Mammary epithelial cell (primary cell): ENCODE measurements at regions not wholly inside any gene's neighbourhood (a gene's known extent, or its start where the extent isn't known, plus 50 kb on each side); places are given as distances from the start of the nearest gene placed in this dataset.

ENCODE experiments used
- EZH2 ChIP-seq: IDR thresholded peaks from 2 replicates; pipeline ENCODE4 v1.6.1; 2012; ENCODE audit warnings: low read length, inconsistent platforms, borderline replicate concordance
- TF ChIP-seq, protein P1 (sequence below), 2 donors: IDR thresholded peaks in 1 of 2; conservative IDR thresholded peaks in 1 of 2; 2 replicates each; pipeline ENCODE4 v1.5.1; 2011 to 2012; ENCODE audit warnings: inconsistent platforms in 2 of 2, low read length in 2 of 2, mild to moderate bottlenecking in 2 of 2, control low read depth in 1 of 2, low read depth in 1 of 2; ENCODE audit not compliant: insufficient read depth in 1 of 2; ENCODE audit errors: extremely low read depth in 1 of 2

DNA sequence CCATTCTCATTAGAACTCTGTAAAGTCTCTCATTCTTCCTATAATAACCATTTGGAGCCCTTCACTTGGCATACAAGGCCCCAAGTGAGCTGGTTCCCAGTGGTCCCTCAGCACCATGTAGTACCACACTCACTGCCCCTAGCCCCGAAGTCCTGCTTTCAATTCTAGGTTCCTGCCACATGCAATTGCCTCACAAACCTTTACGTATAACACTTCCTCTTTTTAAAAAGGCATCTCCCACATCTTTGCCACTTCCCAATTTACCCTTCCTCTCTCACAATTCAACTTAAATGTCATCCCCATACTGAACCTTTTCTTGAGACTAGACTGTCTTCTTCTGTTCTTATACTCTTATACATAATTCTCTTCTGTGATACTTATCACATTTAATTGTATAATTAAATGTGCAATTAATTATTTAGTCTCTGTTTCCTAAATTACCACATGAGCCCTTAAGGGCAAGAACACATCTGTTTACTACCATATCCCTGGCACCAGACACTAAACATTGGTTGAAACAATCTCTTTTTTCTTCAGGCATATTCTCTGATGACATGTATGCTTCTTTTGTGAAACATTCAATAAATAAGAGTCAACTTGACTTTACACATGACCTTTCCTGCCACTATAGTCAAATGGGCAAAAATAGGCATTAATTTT lies 304.0 kb downstream of the SPRY2 start:
- TF ChIP-seq, protein P1, sequence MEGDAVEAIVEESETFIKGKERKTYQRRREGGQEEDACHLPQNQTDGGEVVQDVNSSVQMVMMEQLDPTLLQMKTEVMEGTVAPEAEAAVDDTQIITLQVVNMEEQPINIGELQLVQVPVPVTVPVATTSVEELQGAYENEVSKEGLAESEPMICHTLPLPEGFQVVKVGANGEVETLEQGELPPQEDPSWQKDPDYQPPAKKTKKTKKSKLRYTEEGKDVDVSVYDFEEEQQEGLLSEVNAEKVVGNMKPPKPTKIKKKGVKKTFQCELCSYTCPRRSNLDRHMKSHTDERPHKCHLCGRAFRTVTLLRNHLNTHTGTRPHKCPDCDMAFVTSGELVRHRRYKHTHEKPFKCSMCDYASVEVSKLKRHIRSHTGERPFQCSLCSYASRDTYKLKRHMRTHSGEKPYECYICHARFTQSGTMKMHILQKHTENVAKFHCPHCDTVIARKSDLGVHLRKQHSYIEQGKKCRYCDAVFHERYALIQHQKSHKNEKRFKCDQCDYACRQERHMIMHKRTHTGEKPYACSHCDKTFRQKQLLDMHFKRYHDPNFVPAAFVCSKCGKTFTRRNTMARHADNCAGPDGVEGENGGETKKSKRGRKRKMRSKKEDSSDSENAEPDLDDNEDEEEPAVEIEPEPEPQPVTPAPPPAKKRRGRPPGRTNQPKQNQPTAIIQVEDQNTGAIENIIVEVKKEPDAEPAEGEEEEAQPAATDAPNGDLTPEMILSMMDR (conservative IDR thresholded peaks at IDR 0.05 in 1 of 2, IDR thresholded peaks at IDR 0.05 in 1 of 2; ENCODE audit: extremely low read depth in 1 of 2, insufficient read depth in 1 of 2, low read depth in 1 of 2, low read length in 2 of 2): no peak
- TF ChIP-seq EZH2: no peak
